Stomach (tissue), 4 donors: ENCODE measurements at regions not wholly inside any gene's neighbourhood (a gene's known extent, or its start where the extent isn't known, plus 50 kb on each side); places are given as distances from the start of the nearest gene placed in this dataset.

ENCODE experiments used
- CTCF ChIP-seq, 7 experiments: fragments of 450-650 bp in 4 of 7; fragments of 200-600 bp in 3 of 7; sonication (generic) in 3 of 7; IDR thresholded peaks; one replicate each; pipeline ENCODE4 v1.5.1; 2016 to 2019; ENCODE audit warnings: antibody characterized with exemption in 7 of 7, control low read depth in 2 of 7, mild to moderate bottlenecking in 1 of 7
- POLR2A ChIP-seq, 4 donors: fragments of 450-650 bp; IDR thresholded peaks; one replicate each; pipeline ENCODE4 v1.6.1; 2016; ENCODE audit warnings: antibody characterized with exemption in 4 of 4, control low read depth in 2 of 4, mild to moderate bottlenecking in 1 of 4, moderate library complexity in 1 of 4

- TF ChIP-seq CTCF (IDR thresholded peaks at IDR 0.05), result no peak
- TF ChIP-seq POLR2A (IDR thresholded peaks at IDR 0.05), result no peak
Measured at GRCh38 chr4:187944179-187944578, 51.4 kb upstream of the ZFP42 start.
